Stimulated activated CD8-positive, alpha-beta memory T cell treated with anti-CD3 and anti-CD28 coated beads, Interleukin-4, amount 100 ng/mL, for 1 hour (primary cell): ENCODE measurements at regions not wholly inside any gene's neighbourhood (a gene's known extent, or its start where the extent isn't known, plus 50 kb on each side); places are given as distances from the start of the nearest gene placed in this dataset.
A peak's percentile ranks its signal among the peaks of the same experiment; 100 is the strongest.
"Not testable (repeated sequence)": the region's sequence is repeated elsewhere in the genome, so short reads cannot be mapped to it uniquely, and the experiment has no call there.

Source experiments
- DNase-seq, 2 donors: peaks; one replicate each; pipeline ENCODE4 v3.0.0-alpha.2; 2020; ENCODE audit warnings: low read depth in 2 of 2, low spot score in 1 of 2

- no peak for DNase-seq
Observed at GRCh38 chr6:27854421-27854820, 57.8 kb downstream of the OR2B2 start.

- no peak for DNase-seq
Observed at GRCh38 chr6:27851440-27851839, 60.8 kb downstream of the OR2B2 start.

- not testable (repeated sequence) for DNase-seq
Observed at GRCh38 chr6:27849001-27849400, 63.2 kb downstream of the OR2B2 start.

GRCh38 chr6:27847706-27848105 is 64.5 kb downstream of the OR2B2 start:
- no peak for DNase-seq

GRCh38 chr6:27840572-27840971 is 71.6 kb downstream of the OR2B2 start:
- no peak for DNase-seq

- DNase-seq: no peak
Observed at GRCh38 chr6:27839626-27840475, 72.3 kb downstream of the OR2B2 start.

- DNase-seq: peak in 1 of 2 donors; percentile 12
Observed at GRCh38 chr6:27838945-27839625, 73.1 kb downstream of the OR2B2 start.

- DNase-seq: peak in 1 of 2 donors; percentile 53
Observed at GRCh38 chr6:27838058-27838944, 73.9 kb downstream of the OR2B2 start.

- no peak for DNase-seq
Observed at GRCh38 chr6:27837625-27838057, 74.6 kb downstream of the OR2B2 start.

GRCh38 chr6:27836783-27837624 is 75.2 kb downstream of the OR2B2 start:
- peak in 1 of 2 donors; percentile 25 for DNase-seq

GRCh38 chr6:27836141-27836782 is 75.9 kb downstream of the OR2B2 start:
- no peak for DNase-seq

- no peak for DNase-seq
Observed at GRCh38 chr6:27834879-27835549, 77.2 kb downstream of the OR2B2 start.

GRCh38 chr6:27834384-27834783 is 77.8 kb downstream of the OR2B2 start:
- no peak for DNase-seq

GRCh38 chr6:27831434-27832081 is 80.6 kb downstream of the OR2B2 start:
- DNase-seq: peak in 1 of 2 donors; percentile 65

GRCh38 chr6:27830600-27831433 is 81.4 kb downstream of the OR2B2 start:
- DNase-seq: not testable (repeated sequence)

GRCh38 chr6:27830212-27830599 is 82.0 kb downstream of the OR2B2 start:
- no peak for DNase-seq

- no peak for DNase-seq
Observed at GRCh38 chr6:27829453-27830211, 82.6 kb downstream of the OR2B2 start.
